RWPE2 (cell line): ENCODE measurements at regions not wholly inside any gene's neighbourhood (a gene's known extent, or its start where the extent isn't known, plus 50 kb on each side); places are given as distances from the start of the nearest gene placed in this dataset.

Experiments used
- ATAC-seq: fragments of 200-7000 bp; cut with Tn5 transposase; 3 replicates; pipeline ENCODE4 v1.9.1; 2021; ENCODE audit warnings: low read depth
- DNase-seq: peaks from one replicate; pipeline ENCODE4 v3.0.0-alpha.2; 2020; ENCODE audit warnings: low spot score
- H3K27ac ChIP-seq: fragments of 450-650 bp; 2 replicates; pipeline ENCODE4 v1.5.1; 2017; ENCODE audit warnings: mild to moderate bottlenecking; ENCODE audit not compliant: poor library complexity, severe bottlenecking
- H3K27me3 ChIP-seq: fragments of 250-450 bp; sonication (Bioruptor Pico); 2 replicates; pipeline ENCODE4 v1.5.1; 2021; ENCODE audit warnings: mild to moderate bottlenecking, moderate library complexity; ENCODE audit not compliant: insufficient read depth, poor library complexity, severe bottlenecking
- H3K36me3 ChIP-seq: fragments of 250-450 bp; sonication (Bioruptor Pico); 2 replicates; pipeline ENCODE4 v1.5.1; 2020; ENCODE audit warnings: low read depth, mild to moderate bottlenecking, moderate library complexity
- H3K4me1 ChIP-seq: fragments of 250-450 bp; sonication (Bioruptor Pico); 2 replicates; pipeline ENCODE4 v1.5.1; 2021; ENCODE audit warnings: mild to moderate bottlenecking, moderate library complexity; ENCODE audit not compliant: insufficient read depth, poor library complexity, severe bottlenecking
- H3K4me3 ChIP-seq: fragments of 250-450 bp; sonication (Bioruptor Pico); 2 replicates; pipeline ENCODE4 v1.5.1; 2021; ENCODE audit warnings: mild to moderate bottlenecking, moderate library complexity; ENCODE audit not compliant: severe bottlenecking
- H3K9me3 ChIP-seq: fragments of 250-450 bp; sonication (Bioruptor Pico); 2 replicates; pipeline ENCODE4 v1.5.1; 2021; ENCODE audit warnings: mild to moderate bottlenecking, moderate library complexity; ENCODE audit not compliant: severe bottlenecking
- TF ChIP-seq, protein P1 (sequence below): fragments of 450-650 bp; IDR thresholded peaks from one replicate; pipeline ENCODE4 v1.5.1; 2017; ENCODE audit warnings: mild to moderate bottlenecking, moderate library complexity; ENCODE audit not compliant: poor library complexity, severe bottlenecking

GRCh38 chr12:77486872-77487271 is 343.8 kb upstream of the NAV3 start:
- no peak for DNase-seq
- no peak for ATAC-seq
- Histone ChIP-seq H3K4me1 (no peaks in the 10 kb centered on the region), H3K27me3 (peaks cover 5% of the 10 kb centered on the region), H3K27ac (no peak overlapping the region), H3K4me3 (no peak overlapping the region), H3K36me3 (no peaks in the 10 kb centered on the region), H3K9me3 (no peaks in the 10 kb centered on the region)
- TF ChIP-seq, protein P1, sequence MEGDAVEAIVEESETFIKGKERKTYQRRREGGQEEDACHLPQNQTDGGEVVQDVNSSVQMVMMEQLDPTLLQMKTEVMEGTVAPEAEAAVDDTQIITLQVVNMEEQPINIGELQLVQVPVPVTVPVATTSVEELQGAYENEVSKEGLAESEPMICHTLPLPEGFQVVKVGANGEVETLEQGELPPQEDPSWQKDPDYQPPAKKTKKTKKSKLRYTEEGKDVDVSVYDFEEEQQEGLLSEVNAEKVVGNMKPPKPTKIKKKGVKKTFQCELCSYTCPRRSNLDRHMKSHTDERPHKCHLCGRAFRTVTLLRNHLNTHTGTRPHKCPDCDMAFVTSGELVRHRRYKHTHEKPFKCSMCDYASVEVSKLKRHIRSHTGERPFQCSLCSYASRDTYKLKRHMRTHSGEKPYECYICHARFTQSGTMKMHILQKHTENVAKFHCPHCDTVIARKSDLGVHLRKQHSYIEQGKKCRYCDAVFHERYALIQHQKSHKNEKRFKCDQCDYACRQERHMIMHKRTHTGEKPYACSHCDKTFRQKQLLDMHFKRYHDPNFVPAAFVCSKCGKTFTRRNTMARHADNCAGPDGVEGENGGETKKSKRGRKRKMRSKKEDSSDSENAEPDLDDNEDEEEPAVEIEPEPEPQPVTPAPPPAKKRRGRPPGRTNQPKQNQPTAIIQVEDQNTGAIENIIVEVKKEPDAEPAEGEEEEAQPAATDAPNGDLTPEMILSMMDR: no peak

GRCh38 chr12:77485961-77486854 is 344.5 kb upstream of the NAV3 start:
- DNase-seq: no peak
- Histone ChIP-seq H3K27me3 (peaks cover 5% of the 10 kb centered on the region), H3K9me3 (no peaks in the 10 kb centered on the region), H3K27ac (no peak overlapping the region), H3K4me3 (no peak overlapping the region), H3K4me1 (no peaks in the 10 kb centered on the region), H3K36me3 (no peaks in the 10 kb centered on the region)
- TF ChIP-seq, protein P1: no peak
- ATAC-seq: no peak

GRCh38 chr12:77481687-77482086 is 349.0 kb upstream of the NAV3 start:
- Histone ChIP-seq H3K9me3 (no peaks in the 10 kb centered on the region), H3K27me3 (peaks cover 5% of the 10 kb centered on the region), H3K27ac (no peak overlapping the region), H3K36me3 (no peaks in the 10 kb centered on the region), H3K4me1 (no peaks in the 10 kb centered on the region), H3K4me3 (no peak overlapping the region)
- TF ChIP-seq, protein P1: no peak
- ATAC-seq: no peak
- no peak for DNase-seq

- H3K4me3 ChIP-seq: no peak overlapping the region
- peaks cover 3% of the 10 kb centered on the region for H3K27me3 ChIP-seq
- H3K4me1 ChIP-seq: no peaks in the 10 kb centered on the region
- TF ChIP-seq, protein P1: no peak
- DNase-seq: no peak
- no peaks in the 10 kb centered on the region for H3K9me3 ChIP-seq
- no peak overlapping the region for H3K27ac ChIP-seq
- ATAC-seq: no peak
- no peaks in the 10 kb centered on the region for H3K36me3 ChIP-seq
Observed at GRCh38 chr12:77477907-77478533, 352.7 kb upstream of the NAV3 start.
